ENCODE measurements at regions not wholly inside any gene's neighbourhood (a gene's known extent, or its start where the extent isn't known, plus 50 kb on each side); places are given as distances from the start of the nearest gene placed in this dataset.

DNA sequence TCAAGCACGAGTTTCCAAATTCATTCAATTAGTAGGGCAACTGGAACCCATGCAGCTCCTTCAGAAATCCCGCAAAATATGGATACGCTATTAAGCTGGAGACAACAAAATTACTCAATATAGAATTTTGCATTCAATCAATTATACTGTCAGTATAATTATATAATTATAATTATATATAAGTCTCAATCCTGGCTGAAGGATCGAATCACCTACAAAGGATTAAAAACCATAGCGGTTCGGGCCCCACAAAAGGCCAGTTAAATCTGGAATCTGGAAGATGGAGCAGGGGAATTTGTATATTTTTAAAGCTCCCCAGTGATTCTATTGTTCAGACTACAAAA lies 55.7 kb downstream of the FHIP2A start:
- Histone ChIP-seq H3K4me1 (peaks cover 0 to 18% (median 16%) of the 10 kb centered on the region in 4 donors), H3K27ac (no peak overlapping the region), H3K4me3 (no peak overlapping the region), H3K9me3 (no peaks in the 10 kb centered on the region), H3K36me3 (no peaks in the 10 kb centered on the region), H3K27me3 (no peaks in the 10 kb centered on the region)
- intact Hi-C loops (cut with DNase I) = loop anchor here (2.0 kb wide), 1 partner anchor 252 kb away; no protein-coding TSS in a partner anchor
- DNase-seq = no peak
- no peak for TF ChIP-seq POLR2AphosphoS5 (IDR thresholded peaks at IDR 0.05)
- TF ChIP-seq EP300 (IDR thresholded peaks at IDR 0.05) = no peak
- TF ChIP-seq, protein P1, sequence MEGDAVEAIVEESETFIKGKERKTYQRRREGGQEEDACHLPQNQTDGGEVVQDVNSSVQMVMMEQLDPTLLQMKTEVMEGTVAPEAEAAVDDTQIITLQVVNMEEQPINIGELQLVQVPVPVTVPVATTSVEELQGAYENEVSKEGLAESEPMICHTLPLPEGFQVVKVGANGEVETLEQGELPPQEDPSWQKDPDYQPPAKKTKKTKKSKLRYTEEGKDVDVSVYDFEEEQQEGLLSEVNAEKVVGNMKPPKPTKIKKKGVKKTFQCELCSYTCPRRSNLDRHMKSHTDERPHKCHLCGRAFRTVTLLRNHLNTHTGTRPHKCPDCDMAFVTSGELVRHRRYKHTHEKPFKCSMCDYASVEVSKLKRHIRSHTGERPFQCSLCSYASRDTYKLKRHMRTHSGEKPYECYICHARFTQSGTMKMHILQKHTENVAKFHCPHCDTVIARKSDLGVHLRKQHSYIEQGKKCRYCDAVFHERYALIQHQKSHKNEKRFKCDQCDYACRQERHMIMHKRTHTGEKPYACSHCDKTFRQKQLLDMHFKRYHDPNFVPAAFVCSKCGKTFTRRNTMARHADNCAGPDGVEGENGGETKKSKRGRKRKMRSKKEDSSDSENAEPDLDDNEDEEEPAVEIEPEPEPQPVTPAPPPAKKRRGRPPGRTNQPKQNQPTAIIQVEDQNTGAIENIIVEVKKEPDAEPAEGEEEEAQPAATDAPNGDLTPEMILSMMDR (IDR thresholded peaks at IDR 0.05) = no peak
- no peak for TF ChIP-seq POLR2A (IDR thresholded peaks at IDR 0.05)
- WGBS, 2 donors = 42 to 52% methylated on average over 6 of the region's 6 CpGs

DNA sequence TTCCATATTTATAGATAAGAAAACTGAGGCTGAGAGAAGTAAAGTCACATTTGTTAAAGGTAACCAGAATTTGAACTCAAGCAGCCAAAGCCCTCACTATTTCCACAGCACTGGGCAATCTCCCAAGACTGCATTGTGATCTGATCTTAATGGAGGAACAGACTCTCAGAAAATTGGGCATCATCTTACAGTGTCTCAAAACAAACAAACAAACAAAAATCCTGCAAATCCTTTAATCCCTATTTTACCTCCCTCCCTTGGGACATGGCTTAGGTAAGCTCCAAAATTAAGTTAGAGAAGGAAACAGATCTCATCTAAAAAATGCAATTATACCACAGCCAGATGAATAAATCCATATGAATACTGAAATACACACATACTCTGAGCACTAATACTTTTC lies 57.5 kb downstream of the FHIP2A start:
- intact Hi-C loops (cut with DNase I) = no loop called here
- DNase-seq = no peak
- H3K36me3 ChIP-seq = no peaks in the 10 kb centered on the region
- no peaks in the 10 kb centered on the region for H3K9me3 ChIP-seq
- TF ChIP-seq POLR2AphosphoS5 (IDR thresholded peaks at IDR 0.05) (no peak), POLR2A (IDR thresholded peaks at IDR 0.05) (no peak), EP300 (IDR thresholded peaks at IDR 0.05) (no peak)
- TF ChIP-seq, protein P1 (IDR thresholded peaks at IDR 0.05) = no peak
- no peak overlapping the region for H3K27ac ChIP-seq
- H3K4me3 ChIP-seq = no peak overlapping the region
- no peaks in the 10 kb centered on the region for H3K27me3 ChIP-seq
- peaks cover 0 to 25% (median 18%) of the 10 kb centered on the region in 4 donors for H3K4me1 ChIP-seq

DNA sequence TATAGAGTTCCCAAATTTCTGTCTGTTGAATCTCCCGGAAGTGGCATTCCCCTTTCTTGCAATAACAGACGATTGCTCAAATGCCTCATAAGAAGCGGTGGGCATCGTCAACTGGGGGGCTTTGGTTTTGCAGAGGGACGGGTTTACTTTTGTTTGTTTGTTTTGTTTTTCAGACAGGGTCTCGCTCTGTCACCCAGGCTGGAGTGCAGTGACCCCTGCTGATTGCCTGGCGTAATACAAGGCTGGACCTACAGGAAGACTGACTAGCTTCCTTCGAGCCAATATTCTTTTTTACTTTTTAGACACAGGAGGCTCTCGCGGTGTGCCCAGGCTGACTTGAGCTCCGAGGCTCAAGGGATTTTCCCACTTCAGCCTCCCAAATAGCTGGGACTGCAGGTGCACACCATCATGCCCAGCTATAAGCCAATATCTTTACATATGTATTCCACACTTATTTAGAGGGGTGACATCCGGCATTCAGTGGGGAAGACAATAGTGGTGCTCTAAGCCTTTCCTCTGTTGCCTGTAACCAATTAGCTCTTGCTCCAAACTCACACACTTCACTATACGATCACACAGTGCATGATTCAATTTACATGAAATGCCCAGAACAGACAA lies 58.1 kb downstream of the FHIP2A start:
- TF ChIP-seq POLR2A (IDR thresholded peaks at IDR 0.05) = no peak
- no peak for TF ChIP-seq EP300 (IDR thresholded peaks at IDR 0.05)
- TF ChIP-seq, protein P1 (IDR thresholded peaks at IDR 0.05) = no peak
- no peak for TF ChIP-seq POLR2AphosphoS5 (IDR thresholded peaks at IDR 0.05)

DNA sequence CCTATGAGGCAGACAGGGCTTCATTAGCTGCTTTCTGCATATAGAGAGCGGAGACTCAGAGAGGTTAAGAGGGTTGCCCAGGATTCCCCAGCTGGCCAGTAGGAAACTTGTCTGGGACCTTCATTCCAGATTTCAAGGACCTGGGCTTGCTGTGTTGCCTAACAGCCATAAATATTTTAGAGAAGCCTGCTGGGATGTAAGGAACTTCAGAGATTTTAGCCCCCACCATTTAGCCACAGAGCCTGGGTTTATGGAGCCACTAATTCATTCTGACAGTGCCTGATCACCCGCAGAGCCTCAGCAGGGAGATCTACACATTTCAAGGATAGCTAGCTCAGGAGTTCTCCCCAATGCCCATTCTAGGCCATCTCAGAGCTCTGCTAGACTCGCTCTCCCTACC lies 56.6 kb upstream of the TRUB1 start:
- Histone ChIP-seq H3K4me3 (no peak overlapping the region), H3K27ac (peak overlapping the region in 1 of 4 donors; percentile 11), H3K9me3 (no peaks in the 10 kb centered on the region), H3K36me3 (no peaks in the 10 kb centered on the region), H3K27me3 (no peaks in the 10 kb centered on the region), H3K4me1 (peaks cover 0 to 25% (median 18%) of the 10 kb centered on the region in 4 donors)
- 77 to 90% methylated on average over 3 of the region's 3 CpGs for WGBS, 2 donors
- TF ChIP-seq POLR2A (IDR thresholded peaks at IDR 0.05) (no peak), EP300 (IDR thresholded peaks at IDR 0.05) (no peak), POLR2AphosphoS5 (IDR thresholded peaks at IDR 0.05) (no peak)
- TF ChIP-seq, protein P1 (IDR thresholded peaks at IDR 0.05) = no peak
- DNase-seq = no peak
- intact Hi-C loops (cut with DNase I) = no loop called here

More for the DNA sequence above, 58.1 kb downstream of the FHIP2A start:
- Histone ChIP-seq H3K36me3 (no peaks in the 10 kb centered on the region), H3K27ac (no peak overlapping the region), H3K9me3 (no peaks in the 10 kb centered on the region), H3K27me3 (no peaks in the 10 kb centered on the region), H3K4me3 (no peak overlapping the region), H3K4me1 (peaks cover 0 to 25% (median 18%) of the 10 kb centered on the region in 4 donors)
- intact Hi-C loops (cut with DNase I) = no loop called here
- WGBS, 2 donors = 49 to 78% methylated on average over 13 of the region's 13 CpGs
- no peak for DNase-seq

DNA sequence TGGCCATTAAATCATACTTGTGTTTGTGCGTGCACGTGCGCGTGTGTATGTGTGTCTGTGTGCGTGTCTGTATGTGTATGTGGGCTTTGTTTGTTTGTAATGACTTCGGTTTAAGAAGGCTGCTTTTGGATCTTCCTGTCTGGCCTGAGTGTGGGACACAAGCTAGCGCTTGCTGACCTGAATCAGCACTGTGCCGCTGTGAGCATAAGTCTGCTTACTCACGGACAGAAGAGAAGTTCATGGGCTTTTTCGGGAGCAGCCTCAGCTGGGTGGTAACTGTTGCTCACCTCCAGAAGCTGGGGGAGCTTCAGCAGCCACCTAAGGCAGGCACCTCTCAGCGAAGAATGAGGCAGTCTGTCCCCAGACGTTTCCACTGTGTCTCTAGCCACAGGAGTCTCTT lies 56.1 kb upstream of the TRUB1 start:
- H3K4me3 ChIP-seq = no peak overlapping the region
- peak overlapping the region in 1 of 4 donors; percentile 11 for H3K27ac ChIP-seq
- intact Hi-C loops (cut with DNase I) = no loop called here
- TF ChIP-seq POLR2AphosphoS5 (IDR thresholded peaks at IDR 0.05) = no peak
- TF ChIP-seq, protein P1 (IDR thresholded peaks at IDR 0.05) = no peak
- TF ChIP-seq EP300 (IDR thresholded peaks at IDR 0.05) = no peak
- no peak for TF ChIP-seq POLR2A (IDR thresholded peaks at IDR 0.05)
- H3K36me3 ChIP-seq = no peaks in the 10 kb centered on the region
- DNase-seq = no peak
- 78 to 81% methylated on average over 12 of the region's 12 CpGs for WGBS, 2 donors
- peaks cover 0 to 25% (median 18%) of the 10 kb centered on the region in 4 donors for H3K4me1 ChIP-seq
- H3K27me3 ChIP-seq = no peaks in the 10 kb centered on the region
- no peaks in the 10 kb centered on the region for H3K9me3 ChIP-seq
